AG09309 (cell line): ENCODE measurements at regions not wholly inside any gene's neighbourhood (a gene's known extent, or its start where the extent isn't known, plus 50 kb on each side); places are given as distances from the start of the nearest gene placed in this dataset.

Experiments
- DNase-seq: peaks from one replicate; pipeline ENCODE4 v3.0.0-alpha.2; 2010; ENCODE audit warnings: low read depth
- H3K4me3 ChIP-seq: 2 replicates; pipeline ENCODE4 v1.5.1; 2011; ENCODE audit warnings: mild to moderate bottlenecking, low read depth, low read length, moderate library complexity; ENCODE audit not compliant: control insufficient read depth
- CTCF ChIP-seq: IDR thresholded peaks from 2 replicates; pipeline ENCODE4 v1.5.1; 2011; ENCODE audit warnings: mild to moderate bottlenecking, low read depth, low read length, inconsistent platforms; ENCODE audit not compliant: insufficient read depth, control insufficient read depth; ENCODE audit errors: missing control alignments

GRCh38 chr2:139526781-139527180 is 746.6 kb upstream of the NXPH2 start:
- DNase-seq = no peak
- no peak overlapping the region for H3K4me3 ChIP-seq
- no peak for TF ChIP-seq CTCF

- no peak for TF ChIP-seq CTCF
- no peak overlapping the region for H3K4me3 ChIP-seq
- no peak for DNase-seq
Observed at GRCh38 chr2:139518321-139518720, 738.1 kb upstream of the NXPH2 start.

GRCh38 chr2:139514951-139515350 is 734.8 kb upstream of the NXPH2 start:
- no peak for DNase-seq
- H3K4me3 ChIP-seq = no peak overlapping the region
- TF ChIP-seq CTCF = no peak

GRCh38 chr2:139495851-139496250 is 715.7 kb upstream of the NXPH2 start:
- no peak for DNase-seq
- no peak overlapping the region for H3K4me3 ChIP-seq
- no peak for TF ChIP-seq CTCF

- TF ChIP-seq CTCF = no peak
- DNase-seq = no peak
- H3K4me3 ChIP-seq = no peak overlapping the region
Observed at GRCh38 chr2:139492131-139492680, 712.0 kb upstream of the NXPH2 start.

GRCh38 chr2:139480161-139480650 is 700.0 kb upstream of the NXPH2 start:
- TF ChIP-seq CTCF = no peak
- DNase-seq = no peak
- no peak overlapping the region for H3K4me3 ChIP-seq
